ENCODE measurements at regions not wholly inside any gene's neighbourhood (a gene's known extent, or its start where the extent isn't known, plus 50 kb on each side); places are given as distances from the start of the nearest gene placed in this dataset.

DNA sequence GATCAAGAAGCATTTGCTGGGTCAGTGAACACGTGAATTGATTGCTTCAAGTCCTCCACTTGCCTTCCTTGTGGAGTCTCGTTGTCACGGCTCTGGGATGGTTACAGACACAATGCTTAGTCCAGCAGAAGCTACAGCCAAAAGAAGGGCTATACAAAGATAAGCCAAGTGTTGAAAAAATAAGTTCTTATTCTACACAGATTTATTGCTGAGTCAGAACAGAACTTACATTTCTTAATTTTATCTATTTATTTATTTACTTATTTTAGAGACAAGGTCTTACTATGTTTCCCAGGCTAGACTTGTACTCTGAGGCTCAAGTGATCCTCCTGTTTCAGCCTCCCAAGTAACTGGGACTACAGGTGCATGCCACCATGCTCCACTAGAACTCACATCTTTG is 199.0 kb downstream of the MYLK4 start:
- Histone ChIP-seq H3K27ac (ENCODE audit: low read depth, low read length) (no peak overlapping the region), H3K9ac (ENCODE audit: low read length) (no peak overlapping the region), H2AFZ (ENCODE audit: low read depth, low read length, poor library complexity, severe bottlenecking) (no peak overlapping the region), H3K4me2 (ENCODE audit: low read length) (no peak overlapping the region), H3K9me3 (ENCODE audit: control insufficient read depth in 1 of 2, insufficient read depth in 1 of 2, low read depth in 1 of 2, low read length in 2 of 2) (no peaks in the 10 kb centered on the region), H3K79me2 (ENCODE audit: insufficient read depth, low read length) (no peaks in the 10 kb centered on the region), H3K4me1 (ENCODE audit: control insufficient read depth in 1 of 2, insufficient read depth in 2 of 2, low read length in 2 of 2) (no peaks in the 10 kb centered on the region), H3K4me3 (replicated peaks in 1 of 2; ENCODE audit: low read depth in 1 of 2, low read length in 2 of 2) (no peak overlapping the region), H3K36me3 (ENCODE audit: control insufficient read depth in 1 of 2, insufficient read depth in 2 of 2, low read length in 2 of 2) (no peaks in the 10 kb centered on the region), H3K9me2 (ENCODE audit: insufficient read depth) (no peaks in the 10 kb centered on the region), H3K27me3 (ENCODE audit: insufficient read depth, low read length) (no peaks in the 10 kb centered on the region), H4K20me1 (ENCODE audit: insufficient read depth) (no peaks in the 10 kb centered on the region)
- TF ChIP-seq, protein P1, sequence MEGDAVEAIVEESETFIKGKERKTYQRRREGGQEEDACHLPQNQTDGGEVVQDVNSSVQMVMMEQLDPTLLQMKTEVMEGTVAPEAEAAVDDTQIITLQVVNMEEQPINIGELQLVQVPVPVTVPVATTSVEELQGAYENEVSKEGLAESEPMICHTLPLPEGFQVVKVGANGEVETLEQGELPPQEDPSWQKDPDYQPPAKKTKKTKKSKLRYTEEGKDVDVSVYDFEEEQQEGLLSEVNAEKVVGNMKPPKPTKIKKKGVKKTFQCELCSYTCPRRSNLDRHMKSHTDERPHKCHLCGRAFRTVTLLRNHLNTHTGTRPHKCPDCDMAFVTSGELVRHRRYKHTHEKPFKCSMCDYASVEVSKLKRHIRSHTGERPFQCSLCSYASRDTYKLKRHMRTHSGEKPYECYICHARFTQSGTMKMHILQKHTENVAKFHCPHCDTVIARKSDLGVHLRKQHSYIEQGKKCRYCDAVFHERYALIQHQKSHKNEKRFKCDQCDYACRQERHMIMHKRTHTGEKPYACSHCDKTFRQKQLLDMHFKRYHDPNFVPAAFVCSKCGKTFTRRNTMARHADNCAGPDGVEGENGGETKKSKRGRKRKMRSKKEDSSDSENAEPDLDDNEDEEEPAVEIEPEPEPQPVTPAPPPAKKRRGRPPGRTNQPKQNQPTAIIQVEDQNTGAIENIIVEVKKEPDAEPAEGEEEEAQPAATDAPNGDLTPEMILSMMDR (IDR thresholded peaks at IDR 0.05 in 2 of 3, conservative IDR thresholded peaks at IDR 0.05 in 1 of 3; ENCODE audit: borderline replicate concordance in 1 of 3, insufficient read depth in 1 of 3, low read depth in 2 of 3, low read length in 2 of 3), result no peak
- TF ChIP-seq ZNF274 (IDR thresholded peaks at IDR 0.05; ENCODE audit: low read depth, low read length) (no peak), FOSL1 (IDR thresholded peaks at IDR 0.05; ENCODE audit: low read depth) (no peak), SP1 (IDR thresholded peaks at IDR 0.05; ENCODE audit: low read depth) (no peak)
- intact Hi-C loops (cut with micrococcal nuclease), result no loop called here
- ChIA-PET RAD21 (ENCODE audit: low non-redundant PET in 1 of 2, low total read pairs in 2 of 2, uncharacterized antibody in 2 of 2, unreplicated experiment in 2 of 2) (no interaction called here), CTCF (no interaction called here), POLR2A (no interaction called here)
- no peak for ATAC-seq
- BruUV-seq (replicated peaks), result no TSS peak
- DNase-seq (ENCODE audit: low read depth, low spot score), result no peak

DNA sequence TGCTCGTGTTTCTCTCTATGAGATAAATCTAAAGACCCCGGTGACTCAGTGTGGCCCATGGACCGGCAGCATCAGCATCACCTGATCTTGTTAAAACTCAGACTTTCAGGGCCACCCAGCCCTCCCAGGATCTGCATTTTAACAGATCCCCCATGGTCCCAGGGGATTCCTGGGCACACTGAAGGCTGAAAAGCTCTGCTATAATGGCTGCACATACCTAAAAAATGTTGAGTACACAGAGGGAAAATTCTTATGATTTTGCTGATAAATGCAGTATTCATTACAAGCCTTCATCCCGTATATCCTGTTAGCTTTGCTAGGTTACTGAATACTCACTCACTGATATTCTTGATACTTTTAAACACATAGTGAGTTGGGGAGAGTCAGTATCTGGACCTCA is 200.5 kb downstream of the MYLK4 start:
- Histone ChIP-seq H4K20me1 (ENCODE audit: insufficient read depth) (no peaks in the 10 kb centered on the region), H3K9me2 (ENCODE audit: insufficient read depth) (no peaks in the 10 kb centered on the region), H3K9me3 (ENCODE audit: control insufficient read depth in 1 of 2, insufficient read depth in 1 of 2, low read depth in 1 of 2, low read length in 2 of 2) (no peaks in the 10 kb centered on the region), H3K4me2 (ENCODE audit: low read length) (no peak overlapping the region), H3K9ac (ENCODE audit: low read length) (no peak overlapping the region), H2AFZ (ENCODE audit: low read depth, low read length, poor library complexity, severe bottlenecking) (no peak overlapping the region), H3K4me1 (ENCODE audit: control insufficient read depth in 1 of 2, insufficient read depth in 2 of 2, low read length in 2 of 2) (no peaks in the 10 kb centered on the region), H3K27ac (ENCODE audit: low read depth, low read length) (no peak overlapping the region), H3K27me3 (ENCODE audit: insufficient read depth, low read length) (no peaks in the 10 kb centered on the region), H3K36me3 (ENCODE audit: control insufficient read depth in 1 of 2, insufficient read depth in 2 of 2, low read length in 2 of 2) (no peaks in the 10 kb centered on the region), H3K79me2 (ENCODE audit: insufficient read depth, low read length) (no peaks in the 10 kb centered on the region), H3K4me3 (replicated peaks in 1 of 2; ENCODE audit: low read depth in 1 of 2, low read length in 2 of 2) (no peak overlapping the region)
- RAD21 ChIA-PET (ENCODE audit: low non-redundant PET in 1 of 2, low total read pairs in 2 of 2, uncharacterized antibody in 2 of 2, unreplicated experiment in 2 of 2), result no interaction called here
- no peak for ATAC-seq
- intact Hi-C loops (cut with micrococcal nuclease), result no loop called here
- POLR2A ChIA-PET, result no interaction called here
- DNase-seq (ENCODE audit: low read depth, low spot score), result no peak
- CTCF ChIA-PET, result no interaction called here
- no TSS peak for BruUV-seq (replicated peaks)
- no peak for TF ChIP-seq CBX3 (IDR thresholded peaks at IDR 0.05; ENCODE audit: low read depth)
- no peak for TF ChIP-seq FOSL1 (IDR thresholded peaks at IDR 0.05; ENCODE audit: low read depth)
- TF ChIP-seq, protein P2, sequence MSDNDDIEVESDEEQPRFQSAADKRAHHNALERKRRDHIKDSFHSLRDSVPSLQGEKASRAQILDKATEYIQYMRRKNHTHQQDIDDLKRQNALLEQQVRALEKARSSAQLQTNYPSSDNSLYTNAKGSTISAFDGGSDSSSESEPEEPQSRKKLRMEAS (IDR thresholded peaks at IDR 0.05), result no peak
- TF ChIP-seq SIN3A (IDR thresholded peaks at IDR 0.05; ENCODE audit: low read depth), result no peak
- TF ChIP-seq SP1 (IDR thresholded peaks at IDR 0.05; ENCODE audit: low read depth), result no peak
- TF ChIP-seq, protein P3, sequence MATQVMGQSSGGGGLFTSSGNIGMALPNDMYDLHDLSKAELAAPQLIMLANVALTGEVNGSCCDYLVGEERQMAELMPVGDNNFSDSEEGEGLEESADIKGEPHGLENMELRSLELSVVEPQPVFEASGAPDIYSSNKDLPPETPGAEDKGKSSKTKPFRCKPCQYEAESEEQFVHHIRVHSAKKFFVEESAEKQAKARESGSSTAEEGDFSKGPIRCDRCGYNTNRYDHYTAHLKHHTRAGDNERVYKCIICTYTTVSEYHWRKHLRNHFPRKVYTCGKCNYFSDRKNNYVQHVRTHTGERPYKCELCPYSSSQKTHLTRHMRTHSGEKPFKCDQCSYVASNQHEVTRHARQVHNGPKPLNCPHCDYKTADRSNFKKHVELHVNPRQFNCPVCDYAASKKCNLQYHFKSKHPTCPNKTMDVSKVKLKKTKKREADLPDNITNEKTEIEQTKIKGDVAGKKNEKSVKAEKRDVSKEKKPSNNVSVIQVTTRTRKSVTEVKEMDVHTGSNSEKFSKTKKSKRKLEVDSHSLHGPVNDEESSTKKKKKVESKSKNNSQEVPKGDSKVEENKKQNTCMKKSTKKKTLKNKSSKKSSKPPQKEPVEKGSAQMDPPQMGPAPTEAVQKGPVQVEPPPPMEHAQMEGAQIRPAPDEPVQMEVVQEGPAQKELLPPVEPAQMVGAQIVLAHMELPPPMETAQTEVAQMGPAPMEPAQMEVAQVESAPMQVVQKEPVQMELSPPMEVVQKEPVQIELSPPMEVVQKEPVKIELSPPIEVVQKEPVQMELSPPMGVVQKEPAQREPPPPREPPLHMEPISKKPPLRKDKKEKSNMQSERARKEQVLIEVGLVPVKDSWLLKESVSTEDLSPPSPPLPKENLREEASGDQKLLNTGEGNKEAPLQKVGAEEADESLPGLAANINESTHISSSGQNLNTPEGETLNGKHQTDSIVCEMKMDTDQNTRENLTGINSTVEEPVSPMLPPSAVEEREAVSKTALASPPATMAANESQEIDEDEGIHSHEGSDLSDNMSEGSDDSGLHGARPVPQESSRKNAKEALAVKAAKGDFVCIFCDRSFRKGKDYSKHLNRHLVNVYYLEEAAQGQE (IDR thresholded peaks at IDR 0.05; ENCODE audit: low read depth), result no peak
- no peak for TF ChIP-seq ZFX (IDR thresholded peaks at IDR 0.05)
- TF ChIP-seq, protein P4, sequence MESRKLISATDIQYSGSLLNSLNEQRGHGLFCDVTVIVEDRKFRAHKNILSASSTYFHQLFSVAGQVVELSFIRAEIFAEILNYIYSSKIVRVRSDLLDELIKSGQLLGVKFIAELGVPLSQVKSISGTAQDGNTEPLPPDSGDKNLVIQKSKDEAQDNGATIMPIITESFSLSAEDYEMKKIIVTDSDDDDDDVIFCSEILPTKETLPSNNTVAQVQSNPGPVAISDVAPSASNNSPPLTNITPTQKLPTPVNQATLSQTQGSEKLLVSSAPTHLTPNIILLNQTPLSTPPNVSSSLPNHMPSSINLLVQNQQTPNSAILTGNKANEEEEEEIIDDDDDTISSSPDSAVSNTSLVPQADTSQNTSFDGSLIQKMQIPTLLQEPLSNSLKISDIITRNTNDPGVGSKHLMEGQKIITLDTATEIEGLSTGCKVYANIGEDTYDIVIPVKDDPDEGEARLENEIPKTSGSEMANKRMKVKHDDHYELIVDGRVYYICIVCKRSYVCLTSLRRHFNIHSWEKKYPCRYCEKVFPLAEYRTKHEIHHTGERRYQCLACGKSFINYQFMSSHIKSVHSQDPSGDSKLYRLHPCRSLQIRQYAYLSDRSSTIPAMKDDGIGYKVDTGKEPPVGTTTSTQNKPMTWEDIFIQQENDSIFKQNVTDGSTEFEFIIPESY (IDR thresholded peaks at IDR 0.05; ENCODE audit: extremely low read depth, insufficient replicate concordance, low read length), result no peak
- TF ChIP-seq CEBPB (IDR thresholded peaks at IDR 0.05; ENCODE audit: low read depth), result no peak
- TF ChIP-seq JUND (IDR thresholded peaks at IDR 0.05), result no peak
- no peak for TF ChIP-seq EGR1 (IDR thresholded peaks at IDR 0.05; ENCODE audit: low read depth)
- TF ChIP-seq EZH2phosphoT487 (IDR thresholded peaks at IDR 0.05; ENCODE audit: borderline replicate concordance), result no peak
- no peak for TF ChIP-seq POLR2A (IDR thresholded peaks at IDR 0.05; ENCODE audit: borderline replicate concordance, extremely low read depth, insufficient read depth, insufficient read length)

Measured in HCT116 (cell line).